IgD-negative memory B cell (primary cell): ENCODE measurements at regions not wholly inside any gene's neighbourhood (a gene's known extent, or its start where the extent isn't known, plus 50 kb on each side); places are given as distances from the start of the nearest gene placed in this dataset.

Source experiments
- H3K27ac Mint-ChIP-seq, 3 donors: one replicate each; pipeline ENCODE4 v1.8.0; 2020 to 2022; ENCODE audit warnings: mild to moderate bottlenecking in 3 of 3, mixed read lengths in 3 of 3, moderate library complexity in 1 of 3
- H3K27me3 Mint-ChIP-seq: one replicate; pipeline ENCODE4 v1.8.0; 2021; ENCODE audit warnings: mixed read lengths
- H3K36me3 Mint-ChIP-seq: one replicate; pipeline ENCODE4 v1.8.0; 2020; ENCODE audit warnings: mild to moderate bottlenecking, mixed read lengths
- H3K4me1 Mint-ChIP-seq, 3 donors: one replicate each; pipeline ENCODE4 v1.8.0; 2020 to 2022; ENCODE audit warnings: mixed read lengths in 3 of 3, mild to moderate bottlenecking in 1 of 3
- H3K4me3 Mint-ChIP-seq, 4 donors: one replicate each; pipeline ENCODE4 v1.8.0; 2020 to 2022; ENCODE audit warnings: mild to moderate bottlenecking in 4 of 4, mixed read lengths in 4 of 4, moderate library complexity in 3 of 4
- H3K9me3 Mint-ChIP-seq, 3 donors: one replicate each; pipeline ENCODE4 v1.8.0; 2020 to 2021; ENCODE audit warnings: mixed read lengths in 3 of 3, mild to moderate bottlenecking in 1 of 3

DNA sequence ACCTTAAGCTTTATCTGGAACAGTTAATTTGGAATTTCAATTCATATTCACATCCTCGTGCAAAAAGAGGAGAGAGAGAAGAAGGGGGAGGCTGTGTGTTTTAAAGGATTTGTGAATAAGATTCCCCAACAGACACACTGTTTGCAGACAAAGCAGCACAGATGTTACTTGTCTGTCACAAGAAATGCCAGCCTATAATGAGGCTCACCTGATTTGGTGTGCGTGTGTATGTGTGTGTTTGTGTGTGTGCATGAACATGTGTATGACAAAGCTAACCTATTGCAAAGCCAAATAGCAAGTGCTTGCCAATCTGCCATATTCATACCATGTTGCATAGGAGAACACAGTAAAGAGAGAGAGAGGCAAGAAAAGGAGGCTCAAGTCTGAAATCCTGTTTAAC, 361.6 kb upstream of the NOVA1 start:
- H3K36me3 Mint-ChIP-seq, result no peaks in the 10 kb centered on the region
- no peaks in the 10 kb centered on the region for H3K4me1 Mint-ChIP-seq
- H3K27ac Mint-ChIP-seq, result no peak overlapping the region
- peaks cover 4 to 8% (median 4%) of the 10 kb centered on the region in 3 donors for H3K9me3 Mint-ChIP-seq
- no peaks in the 10 kb centered on the region for H3K27me3 Mint-ChIP-seq
- no peak overlapping the region for H3K4me3 Mint-ChIP-seq

DNA sequence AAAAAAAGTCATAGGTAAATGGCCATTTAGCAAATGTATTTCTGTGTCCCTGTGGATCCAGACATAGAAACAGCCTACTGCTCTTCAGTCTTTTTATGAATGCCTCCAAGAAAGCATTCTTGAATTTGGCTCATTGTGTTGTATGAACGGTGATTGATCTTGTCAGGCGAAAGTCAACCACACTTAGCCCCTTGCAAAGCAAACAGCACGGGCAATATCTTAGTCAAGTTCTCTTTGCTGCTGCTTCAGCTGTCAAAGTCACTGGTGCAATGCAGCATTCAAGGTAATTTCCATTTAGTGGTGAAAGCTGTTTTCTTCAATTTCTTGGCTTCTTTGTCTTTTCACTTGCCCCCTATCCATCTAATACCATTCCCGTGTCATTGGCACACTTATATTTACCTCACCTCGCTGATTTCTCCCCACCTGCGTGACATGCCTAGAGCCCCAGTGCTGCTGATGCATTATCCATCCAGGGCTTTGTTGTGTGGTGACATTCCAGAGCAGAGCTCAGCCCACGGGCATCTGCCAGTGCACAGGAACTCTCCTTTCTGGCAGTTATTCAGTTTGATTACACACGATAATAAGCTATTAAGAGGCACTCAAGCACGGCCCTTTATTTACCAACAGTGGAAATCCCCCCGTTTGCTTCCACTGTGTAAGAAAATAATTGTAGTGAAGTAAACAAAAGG, 362.3 kb upstream of the NOVA1 start:
- Mint-ChIP-seq H3K36me3 (no peaks in the 10 kb centered on the region), H3K4me3 (no peak overlapping the region), H3K27ac (no peak overlapping the region), H3K4me1 (no peaks in the 10 kb centered on the region), H3K27me3 (no peaks in the 10 kb centered on the region), H3K9me3 (peaks cover 4 to 11% (median 4%) of the 10 kb centered on the region in 3 donors)

DNA sequence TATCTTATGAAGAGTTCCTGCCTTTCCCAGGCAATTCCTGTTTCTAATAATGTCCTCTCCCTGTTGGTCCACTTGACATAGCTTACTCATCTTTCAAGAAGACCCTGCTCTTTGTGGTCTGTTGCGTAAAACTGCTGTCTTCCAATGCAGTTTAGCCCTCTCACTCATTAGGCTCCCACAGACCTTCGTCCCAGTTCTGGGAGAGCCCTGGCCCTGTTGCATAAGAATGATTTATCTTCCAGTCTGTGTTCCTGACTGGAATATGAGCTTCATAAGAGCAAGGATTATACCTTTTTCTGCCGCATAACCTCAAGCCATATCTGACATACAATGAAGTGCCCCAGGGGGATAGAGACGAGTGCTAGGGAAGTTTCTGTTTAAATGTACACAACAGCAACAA, 365.9 kb upstream of the NOVA1 start:
- Mint-ChIP-seq H3K36me3 (no peaks in the 10 kb centered on the region), H3K27me3 (no peaks in the 10 kb centered on the region), H3K4me3 (no peak overlapping the region), H3K27ac (no peak overlapping the region), H3K9me3 (peaks cover 2 to 15% (median 2%) of the 10 kb centered on the region in 3 donors), H3K4me1 (no peaks in the 10 kb centered on the region)

DNA sequence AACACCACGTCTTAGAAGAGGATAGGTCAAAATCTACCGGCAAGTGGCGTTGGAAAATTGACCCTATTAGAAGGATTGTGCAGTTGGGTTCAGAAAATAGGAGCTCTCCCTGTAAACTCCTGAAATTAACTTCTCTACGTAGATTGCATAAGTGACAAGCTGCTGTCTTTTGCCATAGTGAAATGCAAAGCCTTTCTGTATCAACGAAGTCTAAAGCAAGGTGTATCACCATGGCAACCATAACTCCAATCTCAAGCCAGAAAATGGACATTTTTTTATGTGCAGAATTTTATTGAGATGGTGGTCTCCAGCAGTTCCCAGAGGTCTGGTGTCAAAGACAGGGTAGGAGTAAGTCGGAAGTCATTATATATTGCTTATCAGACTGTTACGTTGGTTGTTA, 367.7 kb upstream of the NOVA1 start:
- Mint-ChIP-seq H3K4me1 (no peaks in the 10 kb centered on the region), H3K36me3 (no peaks in the 10 kb centered on the region), H3K4me3 (no peak overlapping the region), H3K27ac (no peak overlapping the region), H3K9me3 (peaks cover 0 to 17% (median 4%) of the 10 kb centered on the region in 3 donors), H3K27me3 (no peaks in the 10 kb centered on the region)

DNA sequence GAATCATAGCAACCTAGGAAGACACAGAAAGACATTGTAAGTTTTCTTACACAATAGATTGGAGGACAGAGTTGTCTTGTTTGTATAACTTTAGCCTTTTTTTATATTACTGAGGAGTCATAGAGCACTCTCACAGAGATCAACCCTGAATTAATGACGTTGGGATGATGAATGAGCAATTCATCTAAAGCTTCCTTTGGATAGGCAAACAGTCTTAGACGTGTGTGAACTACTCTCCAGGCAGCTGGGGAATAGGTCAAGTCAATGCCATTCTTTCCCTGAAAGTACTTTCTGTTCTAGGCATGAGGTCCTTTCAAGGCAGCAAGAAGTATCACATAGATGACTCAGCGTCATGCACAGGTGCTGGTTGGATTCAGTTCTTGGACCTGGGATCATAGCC, 369.1 kb upstream of the NOVA1 start:
- no peak overlapping the region for H3K4me3 Mint-ChIP-seq
- no peaks in the 10 kb centered on the region for H3K4me1 Mint-ChIP-seq
- H3K27ac Mint-ChIP-seq, result no peak overlapping the region
- H3K27me3 Mint-ChIP-seq, result no peaks in the 10 kb centered on the region
- H3K9me3 Mint-ChIP-seq, result peaks cover 2 to 17% (median 3%) of the 10 kb centered on the region in 3 donors
- no peaks in the 10 kb centered on the region for H3K36me3 Mint-ChIP-seq

DNA sequence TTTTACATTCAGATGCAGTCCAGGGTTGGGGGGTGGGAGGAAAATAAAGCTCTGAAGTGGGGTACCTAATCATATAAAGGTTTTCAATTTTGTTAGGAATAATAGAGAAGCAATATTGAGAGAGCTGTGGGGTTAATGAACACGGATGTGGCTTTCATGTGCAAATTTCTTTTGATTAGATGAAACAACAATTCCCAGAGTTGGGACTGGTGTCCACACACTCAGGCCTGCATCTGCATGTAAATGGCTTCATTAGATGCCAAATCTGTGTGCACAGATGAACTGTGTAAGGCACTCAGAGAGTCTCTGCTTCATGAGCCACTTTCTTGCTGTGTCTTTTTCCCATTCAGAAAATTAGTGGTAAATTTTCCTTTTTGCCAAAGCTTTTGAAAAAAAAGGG, 377.1 kb upstream of the NOVA1 start:
- Mint-ChIP-seq H3K9me3 (peaks cover 2 to 3% (median 3%) of the 10 kb centered on the region in 3 donors), H3K27me3 (no peaks in the 10 kb centered on the region), H3K4me3 (no peak overlapping the region), H3K4me1 (peaks cover 0 to 2% (median 0%) of the 10 kb centered on the region in 3 donors), H3K36me3 (peaks cover 1% of the 10 kb centered on the region), H3K27ac (no peak overlapping the region)

DNA sequence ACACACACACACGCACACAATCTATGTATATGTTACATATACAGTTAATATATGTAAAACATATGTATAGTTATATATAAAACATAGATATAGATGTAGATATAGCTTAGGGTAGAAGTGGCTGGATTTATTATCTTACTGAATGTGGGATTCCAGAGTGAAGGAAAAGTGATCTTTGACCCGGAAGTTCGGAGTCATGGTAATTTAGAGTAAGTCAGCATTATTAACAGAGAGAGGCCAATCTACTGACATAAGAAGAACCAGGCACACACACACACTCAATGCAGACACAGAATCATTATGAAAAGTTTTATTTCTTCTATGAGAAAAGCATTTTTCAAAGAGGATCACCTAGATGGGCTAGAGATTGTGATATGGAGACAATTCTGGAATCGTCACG, 384.2 kb upstream of the NOVA1 start:
- no peak overlapping the region for H3K27ac Mint-ChIP-seq

DNA sequence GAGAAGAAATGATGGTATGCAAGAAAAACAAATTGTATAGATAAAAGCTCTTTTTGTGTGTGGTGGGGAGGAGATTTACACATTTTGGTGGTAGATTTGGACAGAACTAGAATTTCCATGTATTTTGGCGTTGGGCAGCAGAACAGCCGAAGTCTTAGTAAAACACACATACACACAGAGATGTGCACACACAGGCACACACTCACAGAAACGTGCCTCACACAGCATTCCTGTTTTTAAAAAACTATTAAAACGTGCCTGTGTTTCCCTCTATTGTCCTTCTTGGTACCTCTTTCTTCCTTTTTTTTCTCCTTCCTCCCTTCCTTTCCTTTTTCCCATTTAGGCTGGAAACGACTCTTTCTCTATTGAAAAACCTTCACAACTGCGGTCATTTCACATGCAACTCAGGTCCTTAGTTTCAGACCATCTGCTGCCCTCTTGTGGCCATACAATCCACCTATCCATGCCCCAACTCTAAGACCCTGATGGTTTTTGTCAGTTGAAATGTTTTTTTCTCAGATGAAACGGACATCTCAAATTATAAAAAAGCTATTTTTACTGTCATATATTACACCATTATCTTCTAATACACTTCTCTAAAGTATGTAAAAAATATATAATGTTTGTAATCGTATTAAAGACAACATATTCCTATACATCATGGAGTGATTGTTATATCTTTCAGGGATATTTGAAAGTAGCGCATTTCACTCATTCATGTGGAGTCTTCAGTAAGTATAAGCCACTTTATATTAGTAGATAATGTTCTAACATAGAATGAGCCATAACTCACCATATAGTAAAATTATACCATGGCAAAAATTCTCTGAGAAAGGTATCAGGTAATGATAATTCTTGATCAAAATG, 386.7 kb upstream of the NOVA1 start:
- H3K27ac Mint-ChIP-seq, result peak overlapping the region in 1 of 3 donors; percentile 77
- no peak overlapping the region for H3K4me3 Mint-ChIP-seq
- no peaks in the 10 kb centered on the region for H3K36me3 Mint-ChIP-seq
- peaks cover 0 to 2% (median 2%) of the 10 kb centered on the region in 3 donors for H3K9me3 Mint-ChIP-seq
- no peaks in the 10 kb centered on the region for H3K27me3 Mint-ChIP-seq
- H3K4me1 Mint-ChIP-seq, result no peaks in the 10 kb centered on the region

More for the DNA sequence above, 384.2 kb upstream of the NOVA1 start:
- H3K4me3 Mint-ChIP-seq, result no peak overlapping the region
- H3K9me3 Mint-ChIP-seq, result peaks cover 0 to 2% (median 2%) of the 10 kb centered on the region in 3 donors
- no peaks in the 10 kb centered on the region for H3K4me1 Mint-ChIP-seq
- H3K36me3 Mint-ChIP-seq, result peaks cover 1% of the 10 kb centered on the region
- no peaks in the 10 kb centered on the region for H3K27me3 Mint-ChIP-seq

DNA sequence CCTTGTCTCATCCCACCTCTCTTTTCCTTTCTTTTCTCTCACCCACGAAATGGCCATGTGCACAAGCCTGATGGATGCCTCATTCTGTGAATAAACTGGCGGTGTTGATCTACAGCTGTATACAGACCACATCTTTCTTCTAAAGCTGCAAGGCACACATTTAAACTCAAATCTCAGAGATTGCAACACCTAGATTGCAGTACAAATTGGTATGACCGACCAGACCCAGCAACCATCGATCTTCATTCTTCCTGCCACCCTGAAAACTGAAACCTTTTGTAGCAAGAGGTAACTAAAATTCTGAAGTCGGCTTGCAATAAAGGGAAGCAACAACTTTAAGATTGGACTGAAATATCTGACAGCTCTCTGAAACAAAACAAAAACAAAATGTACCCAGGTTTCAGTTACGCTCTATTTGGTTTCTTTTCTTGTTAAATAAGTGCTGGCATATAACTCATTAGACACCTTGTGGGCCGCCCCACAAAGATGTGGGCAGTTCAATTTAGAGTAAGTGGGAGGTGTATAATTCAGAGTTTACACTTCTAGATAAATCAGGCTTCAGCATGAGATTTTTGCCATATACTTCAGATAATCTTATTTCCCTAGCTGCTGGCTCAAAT, 390.0 kb upstream of the NOVA1 start:
- Mint-ChIP-seq H3K4me3 (no peak overlapping the region), H3K9me3 (peaks cover 2 to 11% (median 3%) of the 10 kb centered on the region in 3 donors), H3K4me1 (no peaks in the 10 kb centered on the region), H3K27me3 (no peaks in the 10 kb centered on the region), H3K36me3 (no peaks in the 10 kb centered on the region), H3K27ac (peak overlapping the region in 1 of 3 donors; percentile 1)

DNA sequence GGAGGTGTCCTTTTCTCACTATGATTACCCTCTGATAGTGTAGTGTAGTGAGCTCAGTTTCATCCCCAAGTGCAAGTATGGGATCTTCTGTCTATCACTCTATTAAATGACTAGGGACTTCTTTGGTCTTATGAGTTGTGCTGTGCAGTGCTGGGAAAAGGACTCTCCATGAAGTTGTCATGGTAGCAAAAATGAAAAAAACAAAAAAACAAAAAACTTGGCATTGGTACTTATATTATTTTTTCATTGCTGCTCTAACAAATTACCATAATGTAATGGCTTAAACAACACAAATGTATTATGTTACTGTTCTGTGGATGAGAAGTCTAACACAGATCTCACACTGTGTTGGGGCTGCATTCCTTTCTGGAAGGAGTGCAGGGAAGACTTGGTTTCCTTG, 393.1 kb upstream of the NOVA1 start:
- peaks cover 0 to 15% (median 1%) of the 10 kb centered on the region in 3 donors for H3K9me3 Mint-ChIP-seq
- no peaks in the 10 kb centered on the region for H3K27me3 Mint-ChIP-seq
- no peak overlapping the region for H3K27ac Mint-ChIP-seq
- no peak overlapping the region for H3K4me3 Mint-ChIP-seq
- H3K36me3 Mint-ChIP-seq, result no peaks in the 10 kb centered on the region
- no peaks in the 10 kb centered on the region for H3K4me1 Mint-ChIP-seq

DNA sequence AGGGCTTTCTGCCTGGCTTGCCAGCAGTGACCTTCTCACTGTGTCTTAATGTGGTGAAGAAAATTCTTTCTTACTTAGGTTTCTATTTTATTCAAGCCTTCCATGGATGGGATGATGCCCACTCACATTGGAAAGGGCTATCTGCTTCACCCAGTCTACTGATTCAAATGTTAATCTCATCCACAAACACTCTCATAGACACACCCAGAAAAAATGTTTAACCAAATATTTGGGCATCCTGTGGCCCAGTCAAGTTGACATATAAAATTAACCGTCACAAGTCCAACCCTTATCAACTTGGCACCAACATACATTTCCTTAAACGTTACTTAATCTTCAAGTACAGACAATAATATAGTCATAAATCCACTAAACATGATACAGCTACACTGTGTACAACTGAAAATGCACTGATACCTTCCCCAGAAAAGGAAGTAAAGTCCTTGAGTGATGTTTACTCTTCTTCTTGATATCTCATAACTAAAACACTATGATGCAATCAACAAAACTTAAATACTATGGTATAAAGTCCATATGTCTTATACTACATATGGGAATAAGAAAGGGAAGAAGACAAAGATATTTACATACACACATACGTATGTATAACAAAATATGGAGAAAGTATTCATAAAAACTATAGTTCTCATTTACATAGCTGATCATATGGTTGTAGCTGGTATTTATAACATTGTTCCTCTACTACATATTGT, 394.7 kb upstream of the NOVA1 start:
- Mint-ChIP-seq H3K4me3 (no peak overlapping the region), H3K4me1 (no peaks in the 10 kb centered on the region), H3K27me3 (no peaks in the 10 kb centered on the region), H3K27ac (no peak overlapping the region), H3K36me3 (no peaks in the 10 kb centered on the region), H3K9me3 (peaks cover 1 to 17% (median 4%) of the 10 kb centered on the region in 3 donors)

DNA sequence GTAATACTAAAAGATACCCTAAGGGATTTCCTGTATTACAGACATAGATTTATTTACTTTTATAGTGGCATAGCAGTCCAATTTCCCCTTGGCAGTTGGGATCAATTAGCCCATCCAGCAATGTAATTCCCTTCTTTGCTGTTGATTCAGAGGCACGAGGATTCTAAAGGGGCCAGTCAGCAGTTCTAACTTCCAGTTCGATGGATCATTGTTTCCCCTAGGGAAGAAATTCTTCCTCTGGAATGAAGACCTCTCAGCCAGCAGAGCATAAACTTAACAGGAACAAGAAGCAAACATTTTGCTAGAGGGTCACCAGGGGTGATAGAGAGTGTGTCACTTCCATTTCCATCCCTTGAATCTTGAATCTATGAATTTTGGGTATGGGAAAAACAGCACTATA, 395.7 kb upstream of the NOVA1 start:
- H3K27me3 Mint-ChIP-seq, result no peaks in the 10 kb centered on the region
- no peak overlapping the region for H3K27ac Mint-ChIP-seq
- H3K9me3 Mint-ChIP-seq, result peaks cover 4 to 23% (median 4%) of the 10 kb centered on the region in 3 donors
- no peak overlapping the region for H3K4me3 Mint-ChIP-seq
- H3K4me1 Mint-ChIP-seq, result no peaks in the 10 kb centered on the region
- H3K36me3 Mint-ChIP-seq, result no peaks in the 10 kb centered on the region

DNA sequence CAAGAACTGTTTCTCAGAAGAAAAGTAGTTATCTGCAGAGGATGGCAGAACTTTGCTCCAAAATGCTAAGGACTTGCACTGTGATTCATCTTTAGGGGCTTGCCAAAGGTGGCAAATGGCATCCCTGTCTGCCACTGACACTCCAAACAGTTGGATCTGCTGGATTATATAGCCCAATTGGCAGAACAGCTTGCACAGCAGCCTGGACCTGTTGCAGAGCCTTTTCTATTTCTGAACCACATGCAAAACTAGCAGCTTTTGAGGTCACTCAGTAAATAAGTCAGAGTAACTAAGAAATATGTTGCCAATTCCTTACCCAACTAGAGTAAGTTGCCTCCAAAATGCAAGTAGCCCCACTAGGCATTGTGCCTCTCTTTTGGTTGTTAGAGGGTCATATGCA, 397.5 kb upstream of the NOVA1 start:
- H3K4me3 Mint-ChIP-seq, result no peak overlapping the region
- H3K36me3 Mint-ChIP-seq, result no peaks in the 10 kb centered on the region
- no peak overlapping the region for H3K27ac Mint-ChIP-seq
- H3K4me1 Mint-ChIP-seq, result no peaks in the 10 kb centered on the region
- H3K9me3 Mint-ChIP-seq, result peaks cover 4 to 23% (median 4%) of the 10 kb centered on the region in 3 donors
- no peaks in the 10 kb centered on the region for H3K27me3 Mint-ChIP-seq

DNA sequence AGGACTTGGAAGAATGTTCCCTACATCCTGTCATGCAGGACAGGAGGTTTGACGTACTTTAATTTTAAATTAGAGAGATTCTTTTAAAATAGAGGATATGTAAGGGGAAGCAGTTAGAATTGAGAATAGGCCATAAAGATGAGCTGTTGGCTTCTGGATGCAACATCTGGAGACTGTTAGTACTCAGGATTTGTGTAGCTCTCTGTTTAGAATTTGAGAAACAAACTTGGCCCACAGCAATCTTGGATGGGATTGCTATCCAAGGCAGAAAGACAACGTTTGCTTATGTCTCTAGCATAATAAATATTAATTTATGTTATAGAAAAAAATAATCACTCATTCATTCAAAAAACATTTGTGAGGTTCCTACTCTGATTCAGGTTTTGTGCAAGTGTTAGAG, 398.4 kb upstream of the NOVA1 start:
- Mint-ChIP-seq H3K9me3 (peaks cover 3 to 19% (median 5%) of the 10 kb centered on the region in 3 donors), H3K4me1 (no peaks in the 10 kb centered on the region), H3K36me3 (no peaks in the 10 kb centered on the region), H3K27ac (no peak overlapping the region), H3K4me3 (no peak overlapping the region), H3K27me3 (no peaks in the 10 kb centered on the region)

DNA sequence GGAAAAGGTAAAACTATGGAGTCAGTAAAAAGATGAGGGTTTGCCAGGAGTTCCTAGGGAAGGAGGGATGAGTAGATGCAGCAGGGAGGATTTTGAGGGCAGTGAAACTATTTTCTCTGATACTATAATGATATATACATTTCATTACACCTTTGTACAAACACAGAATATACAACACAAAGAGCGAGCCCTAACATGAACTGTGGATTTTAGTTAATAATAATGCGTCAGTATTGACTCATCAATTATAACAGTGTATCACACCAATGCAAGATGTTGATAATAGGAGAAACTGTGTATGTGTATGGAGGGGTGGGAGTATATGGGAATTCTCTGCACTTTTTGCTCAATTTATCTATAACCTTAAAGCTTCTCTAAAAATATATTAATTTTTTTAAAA, 404.3 kb upstream of the NOVA1 start:
- peaks cover 8% of the 10 kb centered on the region in 3 donors for H3K9me3 Mint-ChIP-seq
- H3K27me3 Mint-ChIP-seq, result no peaks in the 10 kb centered on the region
- H3K27ac Mint-ChIP-seq, result no peak overlapping the region
- H3K36me3 Mint-ChIP-seq, result no peaks in the 10 kb centered on the region
- H3K4me1 Mint-ChIP-seq, result no peaks in the 10 kb centered on the region
- no peak overlapping the region for H3K4me3 Mint-ChIP-seq
